ENCODE measurements at regions not wholly inside any gene's neighbourhood (a gene's known extent, or its start where the extent isn't known, plus 50 kb on each side); places are given as distances from the start of the nearest gene placed in this dataset.

DNA sequence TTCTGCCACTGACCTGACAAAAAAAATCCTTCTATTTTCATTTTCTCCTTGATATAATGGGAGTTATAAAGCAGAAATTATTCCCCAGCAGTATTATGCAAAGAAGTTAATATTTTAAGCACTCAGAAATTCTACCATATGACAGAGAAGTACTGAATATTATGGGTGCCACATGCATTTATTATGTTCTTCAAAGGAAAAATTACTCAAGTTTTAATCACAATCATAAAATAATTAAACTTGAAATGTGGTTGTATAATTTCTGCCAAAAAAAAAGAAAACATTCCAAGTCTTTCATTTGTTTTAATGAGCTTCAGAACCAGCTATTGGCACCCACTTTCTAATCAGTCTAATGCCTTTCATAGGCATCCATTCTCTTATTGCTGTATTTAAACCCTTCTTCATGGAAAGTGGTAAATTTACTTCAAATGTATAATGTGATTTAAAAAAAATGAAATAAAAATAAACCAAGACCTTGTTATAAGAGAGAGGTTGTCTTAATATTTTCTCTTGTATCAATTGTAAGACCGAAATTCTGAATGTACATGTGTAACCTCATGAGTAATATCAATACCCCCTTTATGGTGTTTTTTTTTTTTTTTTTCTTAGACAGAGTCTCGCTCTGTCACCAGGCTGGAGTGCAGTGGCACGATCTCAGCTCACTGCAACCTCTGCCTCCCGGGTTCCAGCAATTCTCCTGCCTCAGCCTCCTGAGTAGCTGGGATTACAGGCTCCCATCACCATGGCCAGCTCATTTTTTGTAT is 302.3 kb downstream of the IRS1 start (continued):
- TF ChIP-seq, protein P1, sequence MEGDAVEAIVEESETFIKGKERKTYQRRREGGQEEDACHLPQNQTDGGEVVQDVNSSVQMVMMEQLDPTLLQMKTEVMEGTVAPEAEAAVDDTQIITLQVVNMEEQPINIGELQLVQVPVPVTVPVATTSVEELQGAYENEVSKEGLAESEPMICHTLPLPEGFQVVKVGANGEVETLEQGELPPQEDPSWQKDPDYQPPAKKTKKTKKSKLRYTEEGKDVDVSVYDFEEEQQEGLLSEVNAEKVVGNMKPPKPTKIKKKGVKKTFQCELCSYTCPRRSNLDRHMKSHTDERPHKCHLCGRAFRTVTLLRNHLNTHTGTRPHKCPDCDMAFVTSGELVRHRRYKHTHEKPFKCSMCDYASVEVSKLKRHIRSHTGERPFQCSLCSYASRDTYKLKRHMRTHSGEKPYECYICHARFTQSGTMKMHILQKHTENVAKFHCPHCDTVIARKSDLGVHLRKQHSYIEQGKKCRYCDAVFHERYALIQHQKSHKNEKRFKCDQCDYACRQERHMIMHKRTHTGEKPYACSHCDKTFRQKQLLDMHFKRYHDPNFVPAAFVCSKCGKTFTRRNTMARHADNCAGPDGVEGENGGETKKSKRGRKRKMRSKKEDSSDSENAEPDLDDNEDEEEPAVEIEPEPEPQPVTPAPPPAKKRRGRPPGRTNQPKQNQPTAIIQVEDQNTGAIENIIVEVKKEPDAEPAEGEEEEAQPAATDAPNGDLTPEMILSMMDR (IDR thresholded peaks at IDR 0.05; ENCODE audit: low read depth, low read length, missing input control): no peak

DNA sequence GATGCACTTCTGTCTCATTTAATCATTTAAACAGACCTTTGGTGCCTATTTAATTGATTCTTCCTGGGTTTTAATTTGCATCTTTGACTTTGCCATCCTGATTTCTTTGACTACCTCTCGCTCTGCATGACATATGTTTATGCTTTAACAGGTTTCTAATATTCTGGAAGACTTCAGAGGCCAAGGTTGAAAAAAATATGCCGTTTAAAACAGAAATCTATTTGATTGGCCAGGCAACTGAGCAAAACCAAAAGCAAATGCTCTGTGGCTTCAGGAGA is 303.4 kb downstream of the IRS1 start:
- no peak overlapping the region for H3K4me3 ChIP-seq (ENCODE audit: low read depth in 1 of 3, low read length in 3 of 3)
- H3K9ac ChIP-seq (ENCODE audit: low read depth in 1 of 2, low read length in 2 of 2): no peak overlapping the region
- no peaks in the 10 kb centered on the region for H3K36me3 ChIP-seq (ENCODE audit: control insufficient read depth in 4 of 4, insufficient read depth in 3 of 4, low read depth in 1 of 4, low read length in 3 of 4)
- 76% methylated on average over 2 of the region's 2 CpGs for WGBS
- H3K27ac ChIP-seq (ENCODE audit: low read depth in 1 of 2, low read length in 2 of 2): no peak overlapping the region
- DNase-seq (ENCODE audit: low spot score): no peak
- TF ChIP-seq YY1 (IDR thresholded peaks at IDR 0.05): no peak
- no peak for TF ChIP-seq FOXA2 (IDR thresholded peaks at IDR 0.05)
- TF ChIP-seq, protein P2, sequence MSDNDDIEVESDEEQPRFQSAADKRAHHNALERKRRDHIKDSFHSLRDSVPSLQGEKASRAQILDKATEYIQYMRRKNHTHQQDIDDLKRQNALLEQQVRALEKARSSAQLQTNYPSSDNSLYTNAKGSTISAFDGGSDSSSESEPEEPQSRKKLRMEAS (IDR thresholded peaks at IDR 0.05): no peak
- no peak for TF ChIP-seq TAF1 (conservative IDR thresholded peaks at IDR 0.05)
- no peak for TF ChIP-seq FOXA1 (IDR thresholded peaks at IDR 0.05)
- TF ChIP-seq, protein P3, sequence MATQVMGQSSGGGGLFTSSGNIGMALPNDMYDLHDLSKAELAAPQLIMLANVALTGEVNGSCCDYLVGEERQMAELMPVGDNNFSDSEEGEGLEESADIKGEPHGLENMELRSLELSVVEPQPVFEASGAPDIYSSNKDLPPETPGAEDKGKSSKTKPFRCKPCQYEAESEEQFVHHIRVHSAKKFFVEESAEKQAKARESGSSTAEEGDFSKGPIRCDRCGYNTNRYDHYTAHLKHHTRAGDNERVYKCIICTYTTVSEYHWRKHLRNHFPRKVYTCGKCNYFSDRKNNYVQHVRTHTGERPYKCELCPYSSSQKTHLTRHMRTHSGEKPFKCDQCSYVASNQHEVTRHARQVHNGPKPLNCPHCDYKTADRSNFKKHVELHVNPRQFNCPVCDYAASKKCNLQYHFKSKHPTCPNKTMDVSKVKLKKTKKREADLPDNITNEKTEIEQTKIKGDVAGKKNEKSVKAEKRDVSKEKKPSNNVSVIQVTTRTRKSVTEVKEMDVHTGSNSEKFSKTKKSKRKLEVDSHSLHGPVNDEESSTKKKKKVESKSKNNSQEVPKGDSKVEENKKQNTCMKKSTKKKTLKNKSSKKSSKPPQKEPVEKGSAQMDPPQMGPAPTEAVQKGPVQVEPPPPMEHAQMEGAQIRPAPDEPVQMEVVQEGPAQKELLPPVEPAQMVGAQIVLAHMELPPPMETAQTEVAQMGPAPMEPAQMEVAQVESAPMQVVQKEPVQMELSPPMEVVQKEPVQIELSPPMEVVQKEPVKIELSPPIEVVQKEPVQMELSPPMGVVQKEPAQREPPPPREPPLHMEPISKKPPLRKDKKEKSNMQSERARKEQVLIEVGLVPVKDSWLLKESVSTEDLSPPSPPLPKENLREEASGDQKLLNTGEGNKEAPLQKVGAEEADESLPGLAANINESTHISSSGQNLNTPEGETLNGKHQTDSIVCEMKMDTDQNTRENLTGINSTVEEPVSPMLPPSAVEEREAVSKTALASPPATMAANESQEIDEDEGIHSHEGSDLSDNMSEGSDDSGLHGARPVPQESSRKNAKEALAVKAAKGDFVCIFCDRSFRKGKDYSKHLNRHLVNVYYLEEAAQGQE (IDR thresholded peaks at IDR 0.05): no peak
- no peak for TF ChIP-seq HNF4G (IDR thresholded peaks at IDR 0.05)
- TF ChIP-seq, protein P1 (IDR thresholded peaks at IDR 0.05; ENCODE audit: low read depth, low read length, missing input control): no peak
- no peak for TF ChIP-seq RAD21 (IDR thresholded peaks at IDR 0.05)
- no peak for TF ChIP-seq GABPA (IDR thresholded peaks at IDR 0.05 in 1 of 2, conservative IDR thresholded peaks at IDR 0.05 in 1 of 2)
- no peak for TF ChIP-seq JUND (IDR thresholded peaks at IDR 0.05)
- no peak for TF ChIP-seq RXRA (IDR thresholded peaks at IDR 0.05)
- no peaks in the 10 kb centered on the region for H3K27me3 ChIP-seq (ENCODE audit: control insufficient read depth in 4 of 4, insufficient read depth in 4 of 4, low read length in 3 of 4)
- H3K9me3 ChIP-seq (ENCODE audit: control insufficient read depth in 4 of 4, low read length in 3 of 4): no peaks in the 10 kb centered on the region
- H3K4me1 ChIP-seq (ENCODE audit: control insufficient read depth in 4 of 4, insufficient read depth in 4 of 4, low read length in 3 of 4): no peaks in the 10 kb centered on the region

Data from liver (tissue), 8 donors.